ENCODE measurements at regions not wholly inside any gene's neighbourhood (a gene's known extent, or its start where the extent isn't known, plus 50 kb on each side); places are given as distances from the start of the nearest gene placed in this dataset.
"Not testable (repeated sequence)": the region's sequence is repeated elsewhere in the genome, so short reads cannot be mapped to it uniquely, and the experiment has no call there.

- TF ChIP-seq, protein P1, sequence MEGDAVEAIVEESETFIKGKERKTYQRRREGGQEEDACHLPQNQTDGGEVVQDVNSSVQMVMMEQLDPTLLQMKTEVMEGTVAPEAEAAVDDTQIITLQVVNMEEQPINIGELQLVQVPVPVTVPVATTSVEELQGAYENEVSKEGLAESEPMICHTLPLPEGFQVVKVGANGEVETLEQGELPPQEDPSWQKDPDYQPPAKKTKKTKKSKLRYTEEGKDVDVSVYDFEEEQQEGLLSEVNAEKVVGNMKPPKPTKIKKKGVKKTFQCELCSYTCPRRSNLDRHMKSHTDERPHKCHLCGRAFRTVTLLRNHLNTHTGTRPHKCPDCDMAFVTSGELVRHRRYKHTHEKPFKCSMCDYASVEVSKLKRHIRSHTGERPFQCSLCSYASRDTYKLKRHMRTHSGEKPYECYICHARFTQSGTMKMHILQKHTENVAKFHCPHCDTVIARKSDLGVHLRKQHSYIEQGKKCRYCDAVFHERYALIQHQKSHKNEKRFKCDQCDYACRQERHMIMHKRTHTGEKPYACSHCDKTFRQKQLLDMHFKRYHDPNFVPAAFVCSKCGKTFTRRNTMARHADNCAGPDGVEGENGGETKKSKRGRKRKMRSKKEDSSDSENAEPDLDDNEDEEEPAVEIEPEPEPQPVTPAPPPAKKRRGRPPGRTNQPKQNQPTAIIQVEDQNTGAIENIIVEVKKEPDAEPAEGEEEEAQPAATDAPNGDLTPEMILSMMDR (conservative IDR thresholded peaks at IDR 0.05 in 1 of 2, IDR thresholded peaks at IDR 0.05 in 1 of 2; ENCODE audit: extremely low read depth in 1 of 2, insufficient read depth in 1 of 2, low read depth in 1 of 2, low read length in 2 of 2), result not testable (repeated sequence)
- TF ChIP-seq EZH2 (IDR thresholded peaks at IDR 0.05; ENCODE audit: borderline replicate concordance, low read length), result not testable (repeated sequence)
Measured at GRCh38 chr4:15206526-15206925, 204.2 kb downstream of the CPEB2 start.
